GM12891 (cell line): ENCODE measurements at regions not wholly inside any gene's neighbourhood (a gene's known extent, or its start where the extent isn't known, plus 50 kb on each side); places are given as distances from the start of the nearest gene placed in this dataset.
"Not testable (repeated sequence)": the region's sequence is repeated elsewhere in the genome, so short reads cannot be mapped to it uniquely, and the experiment has no call there.

ENCODE experiments used
- DNase-seq: peaks from one replicate; pipeline ENCODE4 v3.0.0; 2011; ENCODE audit warnings: low spot score; ENCODE audit not compliant: insufficient read length
- FAIRE-seq: peaks from 2 replicates; lab custom pipeline; 2011; peaks lifted over from hg19 to GRCh38; lab: Jason Lieb, UNC
- PAX5 ChIP-seq: IDR thresholded peaks from 2 replicates; pipeline ENCODE4 v1.6.1; 2011; ENCODE audit warnings: low read length, moderate library complexity, mild to moderate bottlenecking; ENCODE audit not compliant: insufficient read depth, severe bottlenecking
- POLR2A ChIP-seq: IDR thresholded peaks from 2 replicates; pipeline ENCODE4 v1.6.1; 2011; ENCODE audit warnings: low read depth, low read length, control low read depth
- POLR2AphosphoS5 ChIP-seq: IDR thresholded peaks from 2 replicates; pipeline ENCODE4 v1.6.1; 2011; ENCODE audit warnings: low read depth, low read length, control low read depth
- POU2F2 ChIP-seq: IDR thresholded peaks from 2 replicates; pipeline ENCODE4 v1.6.1; 2011; ENCODE audit warnings: low read depth, mild to moderate bottlenecking, control low read depth, low read length, moderate library complexity
- SPI1 ChIP-seq: IDR thresholded peaks from 2 replicates; pipeline ENCODE4 v1.6.1; 2011; ENCODE audit warnings: low read depth, low read length, control low read depth
- TAF1 ChIP-seq: IDR thresholded peaks from 2 replicates; pipeline ENCODE4 v1.6.1; 2011; ENCODE audit warnings: low read depth, low read length, control low read depth

DNA sequence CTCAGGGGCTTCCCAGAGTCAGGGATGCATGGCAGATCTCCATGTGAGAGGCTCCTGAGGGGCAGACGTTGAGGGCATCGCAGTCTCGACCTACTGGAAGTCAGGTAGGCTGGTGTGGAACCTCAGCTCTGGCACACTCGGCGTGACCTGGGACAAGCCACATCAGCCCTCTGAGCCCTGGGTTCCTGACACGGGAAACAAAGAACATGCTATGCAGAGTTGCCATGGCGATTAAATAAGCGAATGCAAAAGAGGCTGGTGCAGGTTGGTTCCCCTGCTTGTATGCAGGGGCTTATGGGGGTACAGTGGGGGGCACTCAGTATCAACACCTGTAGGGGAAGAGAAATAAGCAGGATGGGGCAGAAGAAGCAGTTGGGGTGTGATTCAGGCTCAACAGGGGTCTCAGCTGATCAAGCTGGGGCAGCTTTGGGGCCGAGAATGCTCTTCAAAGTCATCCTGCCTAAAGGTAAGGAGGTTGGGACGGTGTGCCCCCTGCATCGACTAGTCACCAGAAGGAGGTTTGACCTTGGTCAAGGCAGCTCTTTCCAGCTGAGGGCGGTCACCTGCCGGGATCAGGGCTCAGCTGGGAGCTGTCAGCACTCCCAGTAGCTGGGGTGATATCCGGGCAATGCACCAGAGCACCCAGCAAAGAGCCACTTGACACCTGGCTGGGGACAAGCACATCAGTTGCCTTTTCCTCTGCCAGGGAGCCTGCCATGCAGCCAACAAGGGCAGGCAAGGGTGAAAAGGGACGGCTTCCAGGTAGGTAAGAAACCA lies 442.7 kb downstream of the MIAT start:
- FAIRE-seq = no peak
- TF ChIP-seq POLR2A (no peak), TAF1 (no peak), SPI1 (no peak), PAX5 (no peak), POLR2AphosphoS5 (no peak), POU2F2 (no peak)
- DNase-seq = no peak

GRCh38 chr22:27100789-27101188 lies 443.4 kb downstream of the MIAT start:
- TF ChIP-seq POU2F2 = no peak
- no peak for TF ChIP-seq POLR2AphosphoS5
- TF ChIP-seq PAX5 = no peak
- TF ChIP-seq POLR2A = no peak
- no peak for TF ChIP-seq SPI1
- TF ChIP-seq TAF1 = no peak
- FAIRE-seq (no peak), DNase-seq (no peak)

DNA sequence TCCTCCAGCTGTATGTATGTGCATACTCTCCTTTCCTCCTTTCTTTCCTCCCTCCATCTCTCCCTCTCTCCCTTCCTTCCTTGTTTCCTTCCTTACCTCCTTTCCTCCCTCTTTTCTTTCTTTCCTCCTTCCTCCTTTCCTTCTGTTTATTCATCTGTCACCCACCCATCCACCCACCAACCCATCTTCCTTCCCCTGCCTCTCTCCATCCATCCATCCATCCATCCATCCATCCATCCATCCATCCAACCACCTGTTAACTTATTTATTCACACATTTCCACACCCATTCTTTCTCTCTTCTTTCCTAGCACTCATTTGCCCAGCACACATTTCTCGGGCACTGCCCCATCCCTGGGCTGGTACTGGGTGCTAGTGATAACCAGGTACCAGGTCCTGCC lies 443.9 kb downstream of the MIAT start:
- DNase-seq (no peak), FAIRE-seq (no peak)
- TF ChIP-seq SPI1 (no peak), POU2F2 (no peak), POLR2A (no peak), TAF1 (no peak), PAX5 (no peak), POLR2AphosphoS5 (no peak)

DNA sequence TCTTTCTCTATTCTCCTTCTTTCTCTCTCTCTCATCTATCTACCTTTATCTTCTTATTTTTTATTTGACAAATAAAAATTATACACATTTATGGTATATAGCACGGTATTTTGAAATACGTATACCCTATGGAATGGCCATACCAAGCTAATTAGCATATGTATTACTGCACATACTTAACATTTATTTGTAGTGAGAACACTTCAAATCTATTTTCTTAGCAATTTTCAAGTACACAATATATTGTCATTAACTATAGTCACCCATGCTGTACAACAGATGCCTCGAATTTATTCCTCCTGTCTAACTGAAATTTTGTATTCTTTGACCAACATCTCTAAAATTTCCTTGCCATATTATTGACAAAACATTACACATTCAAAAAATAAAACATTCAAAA lies 447.1 kb downstream of the MIAT start:
- no peak for FAIRE-seq
- DNase-seq = no peak
- TF ChIP-seq TAF1 (no peak), SPI1 (no peak), PAX5 (no peak), POLR2AphosphoS5 (no peak), POLR2A (no peak), POU2F2 (no peak)

DNA sequence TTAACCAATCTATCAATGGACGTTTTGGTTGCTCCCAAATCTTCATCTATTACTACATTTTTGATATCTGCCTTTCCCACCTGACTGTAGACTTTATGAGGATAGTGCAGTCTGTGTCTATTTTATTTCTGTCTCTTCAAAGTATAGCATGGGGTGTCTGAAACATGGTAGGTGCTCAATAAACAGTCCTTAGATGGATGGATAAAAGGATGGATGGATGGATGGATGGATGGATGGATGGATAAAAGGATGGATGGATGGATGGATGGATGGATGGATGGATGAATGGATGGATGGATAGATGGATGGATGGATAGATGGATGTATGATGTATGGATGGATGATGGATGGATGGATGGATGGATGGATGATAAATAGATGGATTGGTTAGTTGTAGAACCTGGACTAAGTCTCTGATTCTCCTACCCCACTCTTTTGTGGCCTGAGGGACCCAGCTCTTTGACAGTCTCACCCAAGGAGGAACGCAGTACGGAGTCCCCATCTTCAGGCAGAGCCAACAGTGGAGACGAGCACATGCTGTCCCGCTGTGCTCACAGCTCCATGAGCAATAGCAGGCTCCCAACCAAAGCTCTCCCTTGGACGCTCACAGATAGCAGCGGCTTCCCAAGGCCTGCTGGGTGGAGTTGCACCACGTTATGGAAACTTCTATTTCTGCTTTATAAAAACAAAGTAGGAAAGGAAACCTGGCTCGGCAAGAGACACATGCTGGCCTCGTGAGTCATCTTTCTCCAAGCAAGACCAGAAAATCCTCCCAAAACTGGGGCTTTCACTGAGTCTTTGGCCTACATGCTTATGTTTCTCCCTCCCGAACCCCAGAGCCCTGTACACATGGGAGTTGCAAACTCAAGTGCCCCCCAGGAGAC lies 448.0 kb downstream of the MIAT start:
- DNase-seq (no peak), FAIRE-seq (no peak)
- no peak for TF ChIP-seq TAF1
- no peak for TF ChIP-seq POU2F2
- no peak for TF ChIP-seq PAX5
- TF ChIP-seq POLR2AphosphoS5 = no peak

DNA sequence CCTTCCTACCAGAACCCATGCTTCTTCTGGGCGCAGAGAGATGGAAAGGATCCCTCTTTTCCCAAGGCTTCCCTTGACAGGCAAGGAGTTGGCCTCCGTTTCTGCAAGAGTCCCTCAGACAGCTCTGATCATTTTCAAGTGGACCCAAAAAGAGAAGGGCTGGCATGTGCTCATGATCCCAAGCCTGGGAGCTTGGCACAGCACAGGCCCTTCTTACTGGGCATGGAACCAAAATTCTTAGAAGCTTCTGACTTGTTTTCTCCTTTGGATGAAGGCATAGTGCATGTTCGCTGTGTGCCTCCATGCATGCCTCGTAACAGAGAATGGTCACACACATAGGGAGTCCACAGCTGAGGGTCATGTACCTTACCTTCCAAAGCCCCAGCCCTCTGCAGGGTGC lies 449.6 kb downstream of the MIAT start:
- no peak for TF ChIP-seq SPI1
- no peak for TF ChIP-seq PAX5
- no peak for TF ChIP-seq POLR2AphosphoS5
- TF ChIP-seq POLR2A = no peak
- no peak for FAIRE-seq
- DNase-seq = no peak

GRCh38 chr22:27107386-27107785 lies 450.0 kb downstream of the MIAT start:
- no peak for TF ChIP-seq POLR2A
- FAIRE-seq (no peak), DNase-seq (no peak)

DNA sequence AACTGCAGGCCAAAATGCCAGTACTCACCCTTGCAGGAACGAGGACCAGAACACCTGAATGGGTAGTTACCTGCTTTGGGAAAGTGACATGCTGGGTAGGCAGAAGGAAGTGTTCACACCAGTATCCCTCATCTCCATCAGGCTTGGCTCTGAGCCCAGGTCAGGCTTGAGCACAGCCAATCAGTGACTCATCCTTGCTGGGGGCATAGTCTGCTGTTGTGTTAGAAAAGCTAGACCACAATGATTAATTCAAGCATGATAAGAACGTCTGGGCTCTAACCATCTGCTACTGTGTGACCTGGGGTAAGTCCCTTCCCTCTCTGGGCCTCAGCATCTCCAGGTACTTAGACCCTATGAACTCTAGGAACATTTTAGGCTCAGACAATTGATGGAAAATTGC lies 450.4 kb downstream of the MIAT start:
- DNase-seq = no peak
- no peak for FAIRE-seq
- TF ChIP-seq POLR2AphosphoS5 (no peak), PAX5 (no peak), POLR2A (no peak), POU2F2 (no peak), TAF1 (no peak), SPI1 (no peak)

DNA sequence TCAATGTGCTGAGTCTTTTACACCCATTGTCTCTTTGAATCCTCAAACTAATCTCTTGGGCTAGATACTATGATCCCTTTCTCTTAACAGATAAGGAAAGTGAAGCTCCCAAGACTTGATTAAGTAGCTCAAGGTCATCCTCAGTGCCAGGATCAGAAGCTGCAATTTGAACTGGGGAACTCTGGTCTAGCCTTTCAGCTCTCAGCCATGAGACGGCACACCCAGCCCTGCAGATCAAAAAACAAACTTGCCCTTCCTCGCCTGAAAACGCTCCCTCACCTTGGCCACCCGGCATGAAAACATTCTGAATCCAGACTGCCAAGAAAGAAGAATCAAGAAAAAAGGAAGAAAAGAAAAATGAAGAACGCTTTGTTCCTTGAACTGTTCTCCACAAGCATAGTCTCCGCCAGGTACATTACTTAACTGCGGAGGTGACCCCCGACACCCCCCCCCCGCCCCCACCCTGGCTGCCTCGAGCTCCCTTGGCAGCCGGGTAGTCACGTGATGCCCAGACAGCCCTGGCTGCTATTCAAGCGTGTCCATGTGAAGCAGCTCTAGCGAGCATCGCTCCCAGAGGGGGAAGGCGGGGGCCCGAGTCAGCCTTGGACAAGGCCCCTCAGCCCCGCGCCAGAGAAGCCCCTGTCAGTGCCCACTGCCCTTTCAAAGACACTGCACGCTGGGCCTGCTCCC lies 451.2 kb downstream of the MIAT start:
- DNase-seq = no peak
- TF ChIP-seq SPI1 = no peak
- TF ChIP-seq POU2F2 = no peak
- no peak for TF ChIP-seq PAX5
- no peak for TF ChIP-seq TAF1
- no peak for TF ChIP-seq POLR2AphosphoS5
- TF ChIP-seq POLR2A = no peak
- no peak for FAIRE-seq

GRCh38 chr22:27109406-27109805 lies 452.0 kb downstream of the MIAT start:
- FAIRE-seq = not testable (repeated sequence)

More at GRCh38 chr22:27109406-27109805, 452.0 kb downstream of the MIAT start:
- not testable (repeated sequence) for DNase-seq
